Stimulated activated naive CD4-positive, alpha-beta T cell (primary cell): ENCODE measurements at regions not wholly inside any gene's neighbourhood (a gene's known extent, or its start where the extent isn't known, plus 50 kb on each side); places are given as distances from the start of the nearest gene placed in this dataset.
"Not testable (repeated sequence)": the region's sequence is repeated elsewhere in the genome, so short reads cannot be mapped to it uniquely, and the experiment has no call there.

ENCODE experiments used
- DNase-seq, 6 experiments: peaks; one replicate each; lab custom pipeline; 2025; lab: John Stamatoyannopoulos, UW

DNA sequence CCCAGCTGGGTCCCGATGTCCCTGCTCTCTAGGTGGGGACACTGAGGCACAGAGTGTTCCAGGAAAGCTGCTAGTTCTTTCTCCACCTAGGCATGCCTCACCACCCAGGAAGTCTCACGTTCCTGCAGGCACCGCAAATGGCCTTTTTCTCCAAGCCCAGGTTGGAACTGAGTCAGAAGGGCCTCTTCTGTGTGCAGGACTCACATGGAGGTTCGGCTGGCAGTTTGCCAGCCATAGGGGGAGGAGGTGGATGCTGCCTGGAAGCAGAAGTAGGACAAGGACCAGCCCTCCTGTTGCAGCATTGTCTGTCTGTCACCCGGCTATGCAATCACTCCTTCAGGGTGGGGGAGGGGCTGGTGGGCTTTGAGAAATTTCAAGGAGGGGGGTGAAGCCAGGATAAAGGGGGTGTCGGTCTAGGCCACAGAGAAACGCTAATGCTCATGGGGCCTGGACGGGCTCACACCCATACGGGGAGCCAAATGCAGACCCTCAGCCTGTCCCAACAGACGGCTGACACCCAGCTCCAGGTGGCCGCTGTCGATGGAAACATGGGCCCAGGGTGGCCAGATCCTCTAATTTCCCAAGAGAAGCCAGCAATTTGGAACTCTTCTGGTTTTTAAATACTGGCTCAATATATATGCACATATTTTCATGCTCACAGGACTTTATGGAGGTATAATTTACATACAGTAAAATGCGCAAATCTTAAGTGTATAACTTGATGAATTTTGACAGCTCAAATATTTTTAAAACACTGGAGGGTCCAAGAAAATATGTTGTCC, 120.5 kb downstream of the PHETA1 start:
- DNase-seq: no peak

DNA sequence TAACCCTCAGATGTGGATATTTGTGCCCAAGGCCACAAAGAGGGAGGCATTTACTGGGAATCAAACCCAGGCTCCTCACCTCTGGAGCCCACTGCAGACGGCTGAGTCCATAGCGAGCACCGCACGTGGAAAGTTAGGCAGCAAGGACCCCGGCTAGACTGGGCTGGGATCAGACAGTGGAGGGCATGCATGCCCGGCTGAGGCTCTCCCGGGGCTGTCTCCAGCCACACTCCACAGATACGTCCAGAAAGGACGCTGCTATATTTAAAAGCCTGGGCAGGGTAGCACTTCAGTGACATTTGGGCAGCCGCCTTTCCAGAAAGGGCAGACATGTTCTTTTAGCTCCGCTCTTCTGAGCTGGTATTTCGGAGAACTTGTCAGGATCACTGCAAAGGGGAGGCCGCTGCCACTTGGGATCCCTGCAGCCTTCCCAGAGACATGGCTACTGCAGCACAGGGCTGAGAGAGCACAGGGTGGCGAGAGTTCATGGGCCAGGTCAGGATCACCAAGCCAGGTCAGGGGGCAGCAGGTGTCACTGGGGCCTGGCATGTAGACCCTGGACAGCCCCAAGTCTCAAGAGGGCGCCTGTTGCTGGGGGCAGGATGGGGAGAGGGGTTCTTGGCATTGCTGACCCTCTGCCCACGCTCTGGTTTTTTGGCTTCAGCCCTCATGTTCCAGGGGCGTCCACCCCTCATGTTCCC, 121.7 kb downstream of the PHETA1 start:
- DNase-seq: no peak

DNA sequence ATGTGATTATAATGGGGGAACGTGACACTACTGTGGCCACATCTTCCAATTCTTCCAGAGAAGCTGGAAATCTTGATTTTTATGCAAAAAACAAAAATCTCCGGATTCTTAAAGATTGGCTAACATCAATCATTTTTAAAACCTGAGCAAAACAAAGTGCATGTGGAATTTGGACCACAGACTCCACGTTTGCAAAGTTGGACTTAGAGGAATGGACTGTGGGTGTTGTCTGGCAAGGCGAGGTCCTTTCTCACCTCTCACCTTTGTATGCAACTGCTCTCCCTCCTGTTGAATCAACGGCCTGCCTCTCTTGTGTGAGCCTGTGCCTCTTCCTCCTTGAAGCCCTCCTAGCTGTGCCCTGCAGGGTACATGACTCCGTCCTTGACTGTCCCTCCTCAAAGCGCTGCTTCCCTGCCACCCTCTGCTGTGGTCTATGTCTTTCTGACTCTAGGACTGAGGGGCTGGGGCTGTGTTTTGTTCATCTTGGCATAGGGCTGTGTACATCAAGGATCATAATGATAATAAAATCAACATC, 122.4 kb downstream of the PHETA1 start:
- no peak for DNase-seq

DNA sequence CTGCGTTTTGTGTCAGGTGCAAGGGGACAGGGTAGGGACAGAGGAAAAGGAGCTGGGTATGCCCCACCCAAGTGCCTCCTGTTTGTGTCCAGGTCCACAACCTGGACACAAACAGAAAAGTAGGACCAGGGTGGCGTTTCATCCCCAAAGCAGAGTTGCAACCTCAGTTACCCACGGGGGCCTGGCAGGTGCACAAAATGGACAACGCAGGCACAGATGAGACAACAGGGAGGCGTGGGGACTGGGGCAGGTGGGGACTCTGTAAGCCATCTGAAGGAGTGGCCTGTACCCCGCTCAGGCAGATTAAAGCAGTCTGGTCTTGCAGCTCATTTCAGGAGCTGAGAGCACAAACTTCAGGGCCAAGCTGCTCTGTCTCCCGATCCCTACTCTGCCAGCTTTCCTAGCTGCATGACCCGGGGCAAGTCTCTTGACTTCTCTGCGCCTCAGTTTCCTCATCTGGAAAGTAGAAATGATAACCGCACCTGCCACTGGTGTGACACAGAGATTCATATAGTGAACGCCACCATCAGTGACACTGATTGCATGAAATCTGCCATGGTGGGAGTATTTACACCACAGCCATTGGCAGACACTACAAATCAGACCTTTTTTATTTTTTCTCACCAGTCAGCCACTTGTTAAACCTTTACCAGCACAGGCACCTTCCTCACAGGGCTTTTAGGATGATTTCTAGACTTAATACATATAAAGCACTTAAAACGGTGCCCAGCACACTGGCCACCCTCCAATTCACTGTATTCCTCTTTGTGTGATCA, 123.0 kb downstream of the PHETA1 start:
- DNase-seq: no peak

DNA sequence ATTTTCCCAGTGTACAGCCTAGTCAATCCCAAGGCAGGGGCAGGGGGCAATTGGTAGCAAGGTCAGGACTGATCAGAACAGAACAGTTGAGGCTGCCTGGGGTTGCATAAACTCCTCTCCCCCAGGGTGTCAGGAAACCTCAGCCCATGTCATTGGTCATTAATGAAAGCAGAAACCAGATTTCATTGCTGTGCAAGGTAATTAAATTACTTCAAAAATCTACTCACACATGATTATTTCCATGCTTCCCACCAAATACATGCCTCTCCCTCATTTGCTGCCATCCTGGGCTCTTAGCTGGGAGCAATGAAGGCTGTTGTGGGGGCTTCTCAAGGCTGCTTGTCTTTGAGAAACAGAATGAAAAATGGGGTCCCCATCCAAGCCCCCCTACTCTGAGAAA, 124.2 kb downstream of the PHETA1 start:
- DNase-seq: no peak

DNA sequence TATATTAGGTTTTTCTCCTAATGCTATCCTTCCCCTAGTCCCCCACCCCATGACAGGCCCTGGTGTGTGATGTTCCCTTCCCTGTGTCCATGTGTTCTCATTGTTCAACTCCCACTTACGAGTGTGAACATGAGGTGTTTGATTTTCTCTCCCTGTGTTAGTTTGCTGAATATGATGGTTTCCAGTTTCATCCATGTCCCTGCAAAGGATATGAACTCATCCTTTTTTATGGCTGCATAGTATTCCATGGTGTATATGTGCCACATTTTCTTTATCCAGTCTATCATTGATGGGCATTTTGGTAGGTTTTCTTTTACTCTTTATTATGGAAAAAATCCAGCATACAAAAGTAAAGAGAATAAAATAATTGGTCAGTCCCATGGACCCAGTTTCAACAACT, 126.1 kb downstream of the PHETA1 start:
- not testable (repeated sequence) for DNase-seq

DNA sequence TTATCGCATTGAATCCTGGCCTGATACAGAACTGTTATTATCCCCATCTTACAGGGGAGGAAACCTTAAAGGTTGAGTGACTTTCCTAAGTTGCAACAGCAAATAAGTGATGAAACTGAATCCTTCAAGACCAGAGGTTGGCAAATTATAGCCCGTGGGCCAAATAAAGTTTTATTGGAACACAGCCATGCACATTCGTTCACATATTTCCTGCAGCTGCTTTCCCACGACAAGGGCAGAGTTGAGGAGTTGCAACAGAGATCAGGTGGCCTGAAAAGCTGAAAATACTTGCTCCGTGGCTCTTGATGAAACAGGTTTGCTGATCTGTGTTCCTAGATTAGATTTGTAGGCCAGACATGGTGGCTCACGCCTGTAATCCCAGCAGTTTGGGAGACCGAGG, 126.7 kb downstream of the PHETA1 start:
- no peak for DNase-seq

DNA sequence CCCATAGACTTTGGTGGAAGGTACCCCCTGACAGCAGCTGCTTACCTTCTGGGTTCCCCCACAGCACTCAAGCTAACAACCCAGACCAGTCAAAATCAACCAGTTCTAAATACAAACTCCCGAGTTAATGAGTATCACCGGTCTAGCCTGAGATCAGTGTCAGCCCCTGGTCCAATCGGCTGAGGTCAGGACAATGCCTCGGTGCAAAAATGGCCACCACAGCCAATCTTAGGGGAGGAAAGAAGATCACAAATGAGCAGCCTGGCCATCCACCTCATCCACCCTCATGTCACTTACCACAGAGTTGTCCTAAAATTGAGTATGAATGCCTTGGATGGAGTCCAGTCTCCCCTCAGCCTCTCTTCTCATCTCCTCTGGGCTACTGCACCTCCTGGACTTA, 128.5 kb downstream of the PHETA1 start:
- no peak for DNase-seq

DNA sequence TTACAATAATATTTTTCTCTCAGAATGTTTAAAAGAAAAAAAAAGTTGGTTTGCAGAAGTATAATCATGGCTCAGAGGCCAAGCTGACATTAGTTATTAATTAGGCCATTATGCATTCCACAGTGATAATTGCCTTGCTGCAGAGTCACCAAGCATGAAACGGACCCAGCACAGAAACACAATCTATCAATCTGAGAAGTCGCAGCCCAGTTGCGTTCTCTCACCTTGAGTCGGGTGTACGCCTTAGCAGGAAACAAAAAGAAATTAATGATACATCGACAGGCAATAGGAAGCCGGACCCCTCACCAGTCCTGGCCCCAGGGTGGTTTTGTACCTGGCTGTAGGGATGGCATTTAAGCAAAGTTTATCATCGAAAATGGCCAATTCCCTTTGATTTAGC, 129.7 kb downstream of the PHETA1 start:
- DNase-seq: no peak

DNA sequence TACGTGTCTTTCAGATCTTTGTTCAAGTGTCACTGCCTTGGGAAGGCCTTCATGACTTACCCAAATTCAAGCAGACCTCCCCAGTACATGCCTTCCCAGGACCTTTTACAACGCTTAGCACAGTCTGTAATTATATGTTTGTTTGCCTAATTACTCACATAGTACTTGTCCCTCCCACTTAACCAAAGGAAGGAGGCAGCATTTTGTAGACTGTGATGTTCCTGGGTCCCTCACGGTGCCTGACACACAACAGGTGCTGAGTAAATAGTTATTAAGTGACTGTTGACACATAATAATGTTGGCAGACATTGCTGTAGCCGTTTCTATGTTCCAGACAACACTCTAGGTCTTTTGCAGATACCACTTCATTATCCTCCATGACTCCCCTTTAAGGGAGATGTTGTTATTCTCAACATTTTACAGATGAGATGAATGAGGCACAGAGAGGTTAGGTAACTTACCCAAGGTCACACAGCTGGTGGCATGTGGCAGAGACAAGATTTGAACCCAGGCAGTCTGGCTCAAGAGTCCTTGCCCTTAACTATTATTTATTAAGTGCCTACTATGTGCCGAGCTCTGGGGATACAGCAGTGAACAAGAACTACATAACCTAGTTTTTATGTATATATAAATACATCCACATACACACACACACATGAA, 130.7 kb downstream of the PHETA1 start:
- no peak for DNase-seq

DNA sequence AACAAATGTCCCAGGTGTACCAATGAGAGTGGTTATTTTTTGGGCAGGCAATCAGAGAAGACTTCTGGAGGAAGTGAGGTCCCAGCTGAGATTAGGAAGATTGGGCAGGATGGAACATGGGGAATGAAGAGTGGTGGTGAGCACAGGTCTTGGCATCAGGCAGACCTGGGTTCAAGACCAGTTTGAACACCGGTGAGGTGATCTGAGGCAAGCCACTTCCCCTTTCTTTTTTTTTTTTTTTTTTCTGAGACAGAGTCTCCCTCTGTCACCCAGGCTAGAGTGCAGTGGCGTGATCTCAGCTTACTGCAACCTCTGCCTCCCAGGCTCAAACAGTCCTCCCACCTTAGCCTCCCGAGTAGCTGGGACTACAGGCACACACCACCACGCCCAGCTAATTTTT, 134.4 kb downstream of the PHETA1 start:
- not testable (repeated sequence) for DNase-seq

DNA sequence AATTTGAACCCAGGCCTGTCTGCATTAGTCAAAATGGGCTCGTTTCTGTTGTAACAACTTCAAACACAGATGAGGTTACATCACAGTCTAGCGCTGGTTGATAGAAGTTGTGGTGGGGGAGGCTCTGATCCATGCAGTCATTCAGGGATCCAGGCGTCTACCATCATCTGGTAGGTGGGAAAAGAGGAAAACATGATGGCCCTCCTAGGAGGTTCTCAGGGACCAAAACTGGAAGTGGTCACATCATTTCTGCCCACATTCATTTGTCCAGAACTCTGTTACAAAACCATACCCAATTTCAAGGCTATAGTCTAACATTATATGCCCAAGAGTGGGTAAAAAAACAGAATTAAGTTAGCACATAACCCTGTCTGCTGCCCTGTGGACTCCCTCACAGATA, 135.1 kb downstream of the PHETA1 start:
- DNase-seq: no peak

DNA sequence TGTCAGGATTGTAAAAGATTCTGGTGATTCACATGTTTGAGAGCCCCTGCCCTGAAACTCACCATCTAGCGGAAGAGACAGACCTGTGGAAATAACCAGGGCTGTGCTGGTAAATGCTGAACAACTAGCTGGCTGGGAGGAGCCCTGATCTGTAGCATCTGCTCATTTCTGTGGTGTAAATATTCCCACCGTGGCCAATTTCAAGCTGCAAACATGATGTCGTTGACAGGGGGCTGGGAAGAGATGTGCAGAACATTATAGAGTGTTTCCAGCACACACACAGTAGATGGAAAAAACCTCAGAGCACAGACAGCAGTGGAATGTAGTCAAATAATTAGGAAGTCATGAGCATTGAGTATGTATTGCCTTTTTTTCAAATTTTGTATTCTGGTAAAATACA, 138.2 kb downstream of the PHETA1 start:
- DNase-seq: no peak

DNA sequence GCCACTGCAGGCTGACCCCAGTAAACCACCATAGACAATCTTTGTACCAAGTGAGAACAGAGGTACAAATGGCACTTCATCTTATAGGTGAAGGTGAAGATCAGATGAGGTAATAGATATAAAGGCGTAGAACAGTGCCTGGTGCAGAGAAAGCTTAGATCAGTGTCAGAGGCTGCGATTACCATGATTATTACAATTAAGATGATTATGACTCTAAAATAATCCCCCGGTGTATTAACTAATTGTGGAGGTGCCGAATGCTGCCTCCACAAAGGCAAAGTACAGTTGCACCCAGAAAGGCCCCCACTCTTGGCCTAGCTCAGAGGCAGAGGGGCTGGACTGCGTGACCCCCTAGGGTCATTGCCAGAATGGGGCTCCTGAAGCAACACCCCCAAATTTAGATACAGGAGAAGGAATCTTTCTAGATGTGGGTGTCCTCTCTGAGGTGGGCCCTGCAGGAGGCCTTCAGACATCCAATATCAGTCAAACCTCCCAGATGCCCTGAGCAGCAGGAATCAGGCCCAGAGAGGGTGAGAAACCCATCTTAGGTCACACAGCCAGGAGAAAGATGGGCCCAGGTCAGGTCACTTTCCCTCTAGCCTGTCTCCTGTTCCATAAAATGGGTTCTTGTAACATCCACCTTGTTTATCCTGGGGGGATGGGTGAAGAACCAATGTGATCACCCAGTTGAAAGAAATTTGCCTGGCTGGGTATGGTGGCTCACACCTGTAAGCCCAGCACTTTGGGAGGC, 139.8 kb downstream of the PHETA1 start:
- DNase-seq: no peak

DNA sequence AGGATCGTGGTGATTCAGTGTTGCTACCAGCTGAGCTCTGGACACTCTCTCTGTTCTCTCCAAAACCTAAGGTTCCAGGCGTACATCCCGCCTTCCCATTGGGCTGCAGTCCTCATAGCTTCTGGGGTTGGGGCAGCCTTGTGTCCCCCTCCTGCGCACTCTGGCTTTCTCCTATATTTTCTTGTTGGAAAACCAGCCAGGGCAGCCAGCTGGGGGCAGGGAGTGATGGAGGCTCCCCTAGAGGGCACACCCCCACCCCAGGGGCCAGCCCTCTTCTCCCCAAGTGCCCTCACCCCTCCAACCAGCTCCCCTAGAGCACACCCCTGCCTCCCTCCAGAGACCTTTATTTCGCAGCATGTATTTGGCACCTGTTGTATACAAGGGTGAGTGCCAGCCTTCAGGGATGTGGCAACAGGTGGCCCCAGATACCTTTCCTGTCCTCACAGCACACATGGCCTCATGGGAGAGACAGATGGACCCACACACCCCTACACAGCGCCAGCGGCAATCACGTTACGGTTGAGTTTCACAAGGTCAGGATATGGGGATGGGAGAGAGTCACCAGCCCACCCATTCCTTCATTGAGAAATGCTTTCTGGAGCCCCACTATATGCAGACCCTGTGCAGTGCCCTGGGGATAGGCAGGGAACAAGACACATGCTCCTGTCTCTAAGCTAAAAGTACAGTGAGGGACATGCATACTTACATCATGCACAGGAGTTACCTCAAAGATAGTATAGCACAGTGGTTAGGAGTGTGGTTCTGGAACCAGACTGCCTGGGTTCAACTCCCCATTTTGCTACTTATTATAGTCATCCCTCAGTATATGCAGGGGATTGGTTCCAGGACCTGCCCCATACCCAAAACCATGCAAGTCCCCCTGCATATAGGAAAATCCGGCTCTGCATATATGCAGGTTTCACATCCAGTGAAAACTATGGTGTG, 141.1 kb downstream of the PHETA1 start:
- DNase-seq: no peak

DNA sequence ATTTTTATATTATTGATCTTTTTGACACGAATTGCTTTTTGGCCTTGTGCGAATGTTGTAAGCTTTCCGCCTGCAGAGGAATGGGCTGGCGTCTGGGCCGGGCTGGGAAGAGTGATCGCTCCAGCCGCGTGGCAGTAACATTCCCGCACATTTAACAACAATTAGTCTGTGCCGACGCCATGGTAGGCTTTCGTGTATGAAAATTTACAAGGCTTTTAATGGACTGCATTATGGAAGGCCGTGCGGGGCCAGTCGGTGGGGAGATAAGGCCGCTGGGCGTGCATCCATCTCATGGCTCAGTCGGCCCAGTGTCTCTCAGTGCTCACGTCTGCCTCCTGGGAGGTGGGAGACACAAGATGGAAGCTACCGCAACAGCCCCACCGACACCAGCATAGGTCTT, 142.2 kb downstream of the PHETA1 start:
- DNase-seq: no peak

DNA sequence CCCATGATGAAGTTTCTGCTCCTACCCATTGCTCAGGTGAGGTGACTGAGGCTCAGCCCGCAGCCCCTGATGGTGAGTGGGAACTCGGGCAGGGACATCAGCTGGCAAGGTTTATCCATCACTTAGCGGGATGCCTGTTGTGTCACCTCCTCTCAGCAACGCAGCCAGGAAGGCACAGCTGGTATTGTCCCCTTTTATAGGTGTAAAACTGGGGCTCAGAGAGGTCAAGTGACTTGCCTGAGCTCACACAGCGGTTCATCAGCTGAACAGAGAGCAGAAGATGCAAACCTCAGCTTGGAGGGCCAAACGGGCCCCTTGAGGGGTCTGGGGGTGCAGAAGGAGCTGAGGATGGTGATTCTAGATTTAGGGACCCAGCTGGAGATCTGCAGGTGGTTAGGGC, 143.6 kb downstream of the PHETA1 start:
- DNase-seq: no peak

DNA sequence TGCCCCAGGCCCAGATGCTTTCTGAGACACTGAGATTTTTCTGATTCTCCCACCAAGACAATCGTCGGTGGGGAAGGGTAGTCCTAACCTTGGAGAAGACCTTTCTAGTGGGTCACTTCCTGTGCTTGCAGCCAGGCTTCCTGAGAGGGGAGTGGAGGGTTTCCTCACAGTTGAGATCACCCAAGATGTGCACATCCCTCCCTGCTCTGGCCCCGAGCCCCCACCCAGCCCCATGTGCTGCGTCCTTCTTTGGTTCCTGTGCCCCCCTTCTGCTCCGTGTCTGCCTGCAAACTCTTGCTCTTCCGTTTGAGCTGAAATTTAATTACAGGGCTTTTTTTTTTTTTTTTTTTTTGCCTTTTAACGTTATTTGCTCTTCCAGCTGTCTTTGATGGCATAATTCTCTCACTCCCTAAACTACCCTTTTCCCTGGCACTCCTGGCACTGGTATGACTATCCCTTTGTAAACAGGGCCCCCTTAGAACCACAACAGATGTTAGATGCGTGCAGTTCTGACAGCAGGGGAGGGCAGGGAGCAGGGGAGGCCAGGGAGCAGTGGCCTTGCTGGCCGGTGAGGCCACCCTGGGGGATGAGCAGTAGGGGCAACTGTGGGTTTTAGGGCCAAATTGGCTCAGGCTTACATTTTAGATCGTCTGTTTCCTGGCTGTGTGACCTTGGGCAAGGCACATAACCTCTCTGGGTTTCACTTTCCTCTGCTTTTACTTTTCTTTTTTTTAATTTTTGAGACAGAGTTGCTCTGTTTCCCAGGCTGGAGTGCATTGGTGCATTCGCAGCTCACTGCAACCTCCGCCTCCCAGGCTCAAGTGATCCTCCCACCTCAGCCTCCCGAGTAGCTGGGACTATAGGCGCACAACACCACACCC, 144.5 kb downstream of the PHETA1 start:
- no peak for DNase-seq

DNA sequence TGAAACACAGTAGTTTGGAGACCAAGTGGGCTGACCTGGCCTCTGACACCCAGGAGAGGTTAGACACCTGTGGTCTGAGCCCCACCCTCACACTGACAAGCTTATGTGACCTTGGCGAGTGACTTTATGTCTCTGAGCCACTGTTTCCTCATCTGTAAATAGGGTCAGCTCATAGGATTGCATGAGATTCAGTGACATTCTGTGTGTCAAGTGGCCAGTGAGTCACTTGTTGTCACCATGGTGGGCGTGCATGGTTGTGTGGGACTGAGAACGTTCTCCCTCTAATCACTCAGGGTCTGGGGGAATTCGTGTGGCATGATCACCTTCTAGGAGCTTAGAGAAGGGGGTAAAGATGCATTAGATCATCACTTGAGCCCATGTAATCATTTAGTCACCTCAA, 146.4 kb downstream of the PHETA1 start:
- no peak for DNase-seq
